ENCODE measurements at regions not wholly inside any gene's neighbourhood (a gene's known extent, or its start where the extent isn't known, plus 50 kb on each side); places are given as distances from the start of the nearest gene placed in this dataset.
"Not testable (repeated sequence)": the region's sequence is repeated elsewhere in the genome, so short reads cannot be mapped to it uniquely, and the experiment has no call there.

DNA sequence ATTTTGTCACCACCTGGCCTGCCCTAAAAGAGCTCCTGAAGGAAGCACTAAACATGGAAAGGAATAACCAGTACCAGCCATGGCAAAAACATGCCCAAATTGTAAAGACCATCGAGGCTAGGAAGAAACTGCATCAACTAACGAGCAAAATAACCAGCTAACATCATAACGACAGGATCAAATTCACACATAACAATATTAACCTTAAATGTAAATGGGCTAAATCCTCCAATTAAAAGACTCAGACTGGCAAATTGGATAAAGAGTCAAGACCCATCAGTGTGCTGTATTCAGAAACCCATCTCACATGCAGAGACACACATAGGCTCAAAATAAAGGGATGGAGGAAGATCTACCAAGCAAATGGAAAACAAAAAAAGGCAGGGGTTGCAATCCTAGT, 264.3 kb upstream of the XYLT1 start:
- DNase-seq (ENCODE audit: low spot score); intact Hi-C loops (cut with DNase I): not testable (repeated sequence)

DNA sequence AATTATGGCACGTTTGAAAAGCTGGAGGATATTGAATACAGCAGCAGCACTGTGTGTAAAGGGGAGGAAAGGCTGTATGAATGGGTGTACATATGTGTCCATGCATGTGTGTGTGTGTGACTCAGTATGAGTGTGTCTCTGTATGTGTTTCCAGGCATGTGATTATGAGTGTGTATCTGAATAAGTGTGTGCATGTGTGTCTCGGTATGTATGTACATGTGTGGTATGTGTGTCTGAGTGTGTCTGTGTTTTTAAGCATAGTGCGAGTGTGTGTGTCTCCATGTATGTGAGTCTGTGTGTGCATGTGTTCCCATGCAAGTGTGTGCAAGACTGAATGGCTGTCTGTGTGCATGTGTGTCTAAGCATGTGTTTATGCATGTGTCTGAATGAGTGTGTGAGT, 259.1 kb upstream of the XYLT1 start:
- intact Hi-C loops (cut with DNase I), result no loop called here
- no peak for DNase-seq (ENCODE audit: low spot score)

DNA sequence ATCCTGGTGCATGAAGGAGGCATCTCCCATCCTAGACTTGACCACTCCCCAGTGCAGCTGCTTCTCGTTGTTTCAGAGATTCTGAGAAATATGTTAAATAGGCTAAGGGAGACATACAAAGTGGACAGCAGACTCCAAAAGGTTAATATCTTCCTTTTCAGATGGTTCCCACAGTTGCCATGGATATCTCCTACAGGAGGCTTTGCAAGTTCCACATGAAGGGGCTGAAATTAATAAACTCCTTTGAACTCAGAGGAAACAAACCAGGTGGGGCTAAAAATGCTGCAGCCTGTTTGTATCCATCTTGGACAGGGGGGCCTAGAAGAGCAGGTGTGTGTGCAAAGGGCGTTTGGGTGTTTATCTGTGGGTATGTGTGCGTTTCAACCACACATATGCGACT, 257.4 kb upstream of the XYLT1 start:
- intact Hi-C loops (cut with DNase I), result no loop called here
- DNase-seq (ENCODE audit: low spot score), result no peak

DNA sequence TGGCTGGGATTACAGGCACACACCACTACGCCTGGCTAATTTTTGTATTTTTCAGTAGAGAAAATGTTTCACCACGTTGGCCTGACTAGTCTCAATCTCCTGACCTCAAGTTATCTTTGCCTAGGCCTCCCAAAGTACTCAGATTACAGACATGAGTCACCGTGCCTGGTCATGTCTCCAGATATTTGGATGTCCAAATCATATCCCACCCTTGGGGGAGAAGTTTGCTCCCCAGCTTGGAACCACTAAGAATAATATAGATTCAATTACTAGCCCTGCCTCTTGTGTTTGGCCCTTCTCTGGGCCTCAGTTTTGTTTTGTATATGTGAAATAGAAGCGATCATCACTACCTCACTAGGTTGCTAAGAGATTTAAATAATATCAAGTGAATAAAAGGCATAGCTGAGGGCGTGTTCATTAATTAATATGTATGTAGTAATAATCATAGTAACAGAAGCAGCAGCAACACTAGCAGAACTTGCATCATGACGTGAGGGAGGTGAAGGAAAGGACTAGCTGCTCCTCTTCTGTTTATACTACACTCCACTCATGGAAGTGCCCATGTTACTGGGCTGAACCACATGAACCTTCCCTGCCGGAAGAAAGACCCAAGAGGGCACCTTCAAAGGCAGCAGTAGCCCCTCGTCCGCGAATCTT, 253.6 kb upstream of the XYLT1 start:
- intact Hi-C loops (cut with DNase I), result no loop called here
- DNase-seq (ENCODE audit: low spot score), result no peak

DNA sequence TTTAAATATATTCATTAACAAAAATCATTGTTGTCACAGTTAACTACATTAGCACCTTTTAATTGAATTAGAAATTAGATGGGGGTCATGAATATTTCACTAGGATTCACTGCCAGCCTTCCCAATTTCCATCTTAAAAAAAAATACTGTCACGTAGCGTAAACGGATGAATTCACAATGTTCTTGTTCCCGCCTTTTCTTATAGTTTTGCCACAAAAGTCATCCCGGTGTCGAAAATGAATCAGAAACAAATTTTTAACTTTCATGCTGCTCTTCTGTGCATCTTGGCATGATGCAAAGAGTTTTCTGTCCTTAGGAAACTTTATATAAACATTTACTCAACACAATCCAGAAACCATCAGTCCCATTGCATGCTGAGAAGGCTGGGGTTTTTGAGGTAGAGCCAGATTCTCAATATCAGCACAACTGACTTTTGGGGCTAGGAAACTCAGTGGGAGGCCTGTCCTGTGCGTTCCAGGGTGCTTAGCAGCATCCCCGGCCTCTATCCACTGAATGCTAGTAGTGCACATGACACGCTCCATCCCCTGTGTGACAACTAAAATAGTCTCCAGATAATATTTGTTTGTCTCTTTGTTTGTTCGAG, 252.9 kb upstream of the XYLT1 start:
- intact Hi-C loops (cut with DNase I), result no loop called here
- no peak for DNase-seq (ENCODE audit: low spot score)

DNA sequence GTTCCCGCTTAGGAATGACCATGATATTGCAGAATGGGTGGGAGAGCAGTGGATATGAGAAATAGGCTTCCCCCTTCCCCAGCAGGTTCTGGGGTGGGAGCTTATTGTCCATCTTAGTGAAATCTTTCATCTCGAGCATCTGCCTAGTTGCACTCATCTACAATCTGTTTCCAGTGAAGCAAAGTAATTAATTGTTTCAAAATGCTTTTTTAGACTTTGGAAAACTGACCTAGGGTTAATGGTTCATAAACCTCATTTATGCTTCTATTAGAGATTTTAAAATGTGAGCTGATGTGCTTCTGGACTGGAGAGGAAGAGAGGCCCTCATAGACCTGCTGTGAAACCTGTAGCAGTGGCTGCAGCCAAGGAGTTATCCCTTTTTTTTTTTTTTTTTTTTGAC, 247.7 kb upstream of the XYLT1 start:
- intact Hi-C loops (cut with DNase I), result no loop called here
- no peak for DNase-seq (ENCODE audit: low spot score)

DNA sequence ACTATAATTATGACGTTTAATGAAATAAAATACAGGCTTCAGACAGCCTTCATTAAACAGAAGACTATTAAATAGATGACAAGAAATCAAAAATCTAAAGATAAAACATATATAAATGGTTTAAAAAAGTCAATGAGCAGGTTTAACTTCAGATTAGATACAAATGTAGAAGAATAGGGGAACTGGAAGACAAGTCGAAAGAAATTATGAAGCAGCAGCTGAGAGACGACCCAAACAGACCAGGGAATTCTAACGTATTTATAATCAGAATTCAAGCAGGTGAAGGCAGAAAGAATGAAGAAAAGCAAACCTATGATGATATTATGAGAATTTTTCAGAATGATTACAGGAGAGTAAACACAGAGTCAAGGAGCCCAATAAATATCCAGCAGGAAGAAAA, 235.1 kb upstream of the XYLT1 start:
- DNase-seq (ENCODE audit: low spot score), result no peak
- intact Hi-C loops (cut with DNase I), result no loop called here

DNA sequence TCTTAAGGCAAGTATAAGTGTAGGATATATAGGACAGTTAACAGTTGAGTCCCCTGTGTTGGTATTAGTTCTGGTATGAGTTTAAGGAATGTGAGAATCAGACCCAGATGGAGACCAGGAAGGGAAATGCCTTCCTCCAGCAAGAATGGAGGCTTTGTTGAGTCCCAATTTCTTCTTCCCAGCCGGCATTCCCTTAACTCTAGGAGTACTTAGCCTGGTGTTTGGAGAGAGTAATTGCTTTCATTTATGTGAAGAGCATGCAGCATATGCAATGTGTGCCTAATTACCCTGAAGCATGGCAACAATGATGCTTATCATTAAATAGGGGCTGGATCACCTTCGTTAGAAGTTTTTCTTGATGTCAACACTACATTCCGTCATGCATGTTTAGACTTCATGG, 225.9 kb upstream of the XYLT1 start:
- intact Hi-C loops (cut with DNase I), result no loop called here
- DNase-seq (ENCODE audit: low spot score), result no peak

DNA sequence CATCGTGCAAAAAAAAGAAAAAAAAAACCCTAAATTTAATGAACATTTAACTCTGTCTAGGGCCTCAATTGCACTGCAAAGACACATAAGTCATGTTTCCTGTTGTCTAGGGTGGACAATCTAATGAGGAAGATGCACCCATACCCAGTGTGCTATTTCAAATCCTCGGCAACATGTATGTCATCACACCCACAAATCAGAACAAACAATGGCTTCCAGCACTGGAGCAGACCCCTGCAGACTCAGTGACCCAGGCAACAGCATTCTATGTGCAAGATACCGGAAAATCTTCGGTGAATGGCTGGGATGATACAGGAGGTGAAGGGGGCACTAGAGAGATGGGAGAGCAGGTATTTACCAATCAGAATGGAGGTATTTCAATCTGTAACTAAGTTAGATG, 221.7 kb upstream of the XYLT1 start:
- DNase-seq (ENCODE audit: low spot score), result no peak
- intact Hi-C loops (cut with DNase I), result no loop called here

DNA sequence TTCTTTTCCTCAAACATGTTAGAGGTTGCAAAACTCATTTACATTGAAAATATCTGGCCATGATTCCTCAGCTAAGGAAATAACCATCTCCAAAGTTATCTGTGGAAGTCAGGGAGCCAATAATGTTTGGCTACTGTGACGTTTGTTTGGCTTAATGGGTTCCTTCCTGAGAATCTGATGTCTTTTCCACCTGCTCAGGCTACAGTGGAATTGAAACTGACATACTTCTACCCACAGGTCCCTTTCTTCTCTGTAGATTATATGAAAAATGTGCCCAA, 221.1 kb upstream of the XYLT1 start:
- intact Hi-C loops (cut with DNase I), result no loop called here
- no peak for DNase-seq (ENCODE audit: low spot score)

DNA sequence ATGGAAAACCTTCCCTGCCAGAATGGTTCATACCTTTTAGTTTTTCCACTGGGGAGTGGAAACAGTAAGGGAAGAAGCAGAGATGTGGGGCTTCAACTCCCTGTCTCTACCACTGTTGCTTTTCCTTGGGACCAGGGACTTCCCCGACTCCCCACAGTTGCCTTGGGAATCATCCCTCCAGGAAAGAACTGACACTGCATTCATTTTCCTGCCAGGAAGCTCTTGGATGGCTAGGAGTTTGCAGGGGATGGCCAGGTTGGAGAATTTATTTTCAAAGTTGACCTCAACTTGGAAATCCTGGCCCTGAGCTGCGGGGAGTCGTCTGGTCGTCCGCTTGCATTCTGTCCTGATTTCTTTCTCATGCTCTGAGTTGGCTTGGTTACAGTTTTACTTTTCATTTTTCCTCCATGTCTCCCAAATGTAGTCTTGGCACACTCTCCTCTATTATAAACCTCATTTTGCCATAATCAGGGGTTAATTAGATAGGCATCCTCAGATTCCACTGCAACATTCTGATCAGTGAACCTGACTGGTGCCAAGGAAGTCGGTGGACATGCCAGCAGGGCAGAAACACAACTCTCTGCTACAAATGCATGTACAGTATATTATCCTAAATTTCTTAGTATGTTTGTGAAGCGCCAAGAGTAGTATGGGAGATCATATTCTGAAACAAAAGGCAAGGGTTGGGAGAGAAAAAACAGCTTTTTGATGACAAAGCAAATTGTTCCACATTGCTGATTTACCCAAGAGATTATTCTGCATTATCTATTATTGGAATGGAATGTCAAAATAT, 220.5 kb upstream of the XYLT1 start:
- intact Hi-C loops (cut with DNase I), result no loop called here
- no peak for DNase-seq (ENCODE audit: low spot score)

DNA sequence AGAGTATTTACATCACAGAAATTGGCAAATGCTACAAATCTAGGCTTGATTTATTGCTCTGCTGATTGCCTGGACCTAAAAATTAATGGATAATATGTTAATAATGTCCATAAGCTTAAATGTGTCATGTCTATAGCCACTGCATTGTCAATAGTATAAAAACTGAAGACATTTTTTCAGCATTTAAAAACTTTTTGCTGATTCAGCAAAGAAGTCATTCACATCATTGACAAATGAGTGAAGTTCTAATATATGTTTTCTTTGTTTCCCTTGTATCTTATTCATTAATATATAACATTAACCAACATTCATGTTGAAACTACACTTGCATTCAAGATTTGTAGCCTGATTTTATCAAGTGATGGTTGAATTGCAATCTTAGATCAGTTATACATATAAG, 214.7 kb upstream of the XYLT1 start:
- no peak for DNase-seq (ENCODE audit: low spot score)
- intact Hi-C loops (cut with DNase I), result no loop called here

DNA sequence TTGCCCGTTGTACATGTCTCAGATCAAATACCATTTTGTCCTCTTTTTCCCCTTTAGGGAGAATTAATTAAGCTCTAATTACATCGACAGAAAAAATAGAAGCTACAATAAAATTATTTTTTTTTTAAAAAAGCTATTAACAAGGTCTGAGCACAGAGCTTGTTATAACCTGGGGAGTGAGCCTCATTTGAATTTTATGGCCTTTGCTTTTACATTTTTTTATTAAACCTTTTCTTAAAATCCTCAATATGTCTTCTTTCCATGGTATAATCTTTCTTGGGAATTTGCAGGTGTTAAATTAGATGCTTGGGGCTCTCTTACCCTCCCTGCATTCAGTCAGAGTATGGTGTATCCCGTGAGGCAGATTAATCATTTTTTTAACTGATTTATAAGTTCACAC, 212.5 kb upstream of the XYLT1 start:
- intact Hi-C loops (cut with DNase I), result loop anchor here in 1 of 2 donors (5.0 kb wide), 1 partner anchor 319 kb away; no protein-coding TSS in a partner anchor
- no peak for DNase-seq (ENCODE audit: low spot score)

DNA sequence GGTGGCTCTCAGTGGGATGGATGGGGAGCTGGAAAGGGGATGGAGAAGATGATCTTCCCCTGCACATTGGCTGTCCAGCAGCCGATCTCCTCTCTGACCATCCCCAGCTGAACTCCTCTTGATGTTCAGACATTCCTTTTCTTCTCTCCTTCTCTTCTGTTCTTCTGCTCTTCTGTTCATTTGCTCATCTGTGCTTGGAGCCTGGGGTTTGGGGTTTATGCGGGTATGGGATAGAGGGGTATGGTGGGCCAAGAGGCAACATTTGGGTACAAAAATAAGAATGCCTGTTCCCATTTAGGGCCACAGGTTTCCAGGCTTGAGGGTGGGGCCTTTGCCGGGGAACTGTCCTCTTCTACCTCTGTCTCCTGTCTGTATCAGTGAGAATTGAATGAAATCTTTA, 205.4 kb upstream of the XYLT1 start:
- intact Hi-C loops (cut with DNase I), result no loop called here
- no peak for DNase-seq (ENCODE audit: low spot score)

DNA sequence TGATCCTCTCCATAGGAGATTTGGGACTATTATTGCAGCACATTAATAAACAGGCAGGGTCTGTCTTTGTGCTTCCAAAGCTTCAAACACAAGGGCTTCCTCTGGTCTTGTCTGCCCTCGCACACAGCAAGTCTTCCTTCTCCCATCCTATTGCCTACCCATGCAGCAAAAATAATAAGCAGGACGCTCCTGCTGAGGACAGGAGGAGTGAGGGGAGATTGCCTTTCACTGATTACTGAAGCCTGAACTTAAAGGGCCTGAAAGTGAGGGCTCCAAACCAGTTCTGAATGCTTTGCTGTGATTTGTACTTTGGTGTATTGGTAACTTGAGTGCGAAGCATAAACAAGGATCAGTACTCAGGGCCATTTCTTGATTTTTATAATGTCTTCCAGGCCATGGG, 197.6 kb upstream of the XYLT1 start:
- intact Hi-C loops (cut with DNase I), result no loop called here
- DNase-seq (ENCODE audit: low spot score), result no peak

DNA sequence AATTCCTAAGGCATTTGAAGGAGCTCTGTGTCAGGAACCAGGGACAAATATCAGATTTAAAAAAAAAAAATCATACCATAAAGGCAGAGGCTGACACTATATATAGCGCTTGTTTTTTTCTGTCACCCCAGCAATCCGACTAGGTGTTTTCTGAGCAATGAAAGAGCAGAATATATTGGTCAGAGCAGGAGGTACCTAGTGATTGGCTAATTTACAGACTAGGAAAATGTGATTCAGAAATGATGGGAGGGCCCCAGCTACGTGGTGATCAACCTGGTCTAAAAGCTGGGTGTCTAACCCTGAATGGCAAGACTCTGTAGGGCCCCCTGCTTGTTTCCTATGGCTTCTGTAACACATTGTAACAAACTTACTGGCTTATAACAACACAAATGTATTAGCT, 195.5 kb upstream of the XYLT1 start:
- intact Hi-C loops (cut with DNase I), result no loop called here
- DNase-seq (ENCODE audit: low spot score), result no peak

DNA sequence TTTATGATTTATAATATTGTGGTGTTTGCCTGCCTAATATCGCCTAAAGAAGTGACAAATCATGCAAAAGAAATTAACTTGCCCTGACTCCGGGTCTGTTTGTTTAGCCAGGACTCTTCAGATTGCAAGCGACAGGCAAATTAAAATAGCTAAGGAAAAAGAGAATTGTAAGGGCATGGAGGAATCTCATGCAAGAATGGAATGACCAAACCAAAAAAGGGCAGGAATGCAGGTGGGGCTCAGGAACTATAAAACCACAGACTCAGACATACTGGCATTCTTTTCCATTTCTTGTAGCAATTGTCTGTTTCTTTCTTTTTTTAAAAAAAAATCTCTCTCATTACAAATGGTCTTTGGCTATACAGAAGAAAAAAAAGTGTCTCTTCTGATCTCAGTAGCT, 188.1 kb upstream of the XYLT1 start:
- no peak for DNase-seq (ENCODE audit: low spot score)
- intact Hi-C loops (cut with DNase I), result no loop called here

DNA sequence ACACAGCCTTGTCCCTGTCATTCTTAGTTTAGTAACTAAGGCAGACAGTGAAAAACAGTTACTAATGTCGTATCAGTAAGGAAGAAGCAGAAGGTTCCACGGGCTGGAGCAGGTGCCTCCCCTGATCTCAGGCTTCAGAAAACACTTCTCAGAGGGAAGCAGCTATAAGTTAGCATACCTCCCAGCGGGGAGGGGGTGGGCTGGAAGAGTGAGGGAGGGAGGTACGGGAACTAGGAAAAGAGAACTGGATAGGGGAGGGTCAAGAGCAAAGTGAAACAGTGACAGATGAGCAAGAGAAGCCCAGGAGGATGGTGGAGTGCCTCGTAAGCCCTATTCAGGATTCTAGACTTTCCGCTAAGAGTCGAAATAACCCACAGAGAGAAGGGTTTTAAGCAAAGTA, 186.3 kb upstream of the XYLT1 start:
- intact Hi-C loops (cut with DNase I), result no loop called here

DNA sequence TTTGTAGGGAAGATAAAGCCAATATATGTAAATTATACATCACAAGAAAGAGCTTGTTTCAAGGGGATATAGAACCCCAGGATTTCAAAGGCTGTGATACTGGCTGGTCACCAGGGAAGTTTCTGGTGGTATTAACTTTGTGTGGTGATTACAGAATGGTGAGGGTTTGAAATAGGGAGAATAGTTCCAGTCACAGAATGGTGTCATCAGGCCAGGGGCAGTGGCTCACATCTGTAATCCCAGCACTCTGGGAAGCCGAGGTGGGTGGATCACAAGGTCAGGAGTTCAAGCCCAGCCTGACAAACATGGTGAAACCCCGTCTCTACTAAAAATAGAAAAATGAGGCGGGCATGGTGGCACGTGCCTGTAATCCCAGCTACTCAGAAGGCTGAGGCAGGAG, 183.8 kb upstream of the XYLT1 start:
- intact Hi-C loops (cut with DNase I), result no loop called here
- no peak for DNase-seq (ENCODE audit: low spot score)

More for the DNA sequence above, 186.3 kb upstream of the XYLT1 start:
- DNase-seq (ENCODE audit: low spot score), result no peak

DNA sequence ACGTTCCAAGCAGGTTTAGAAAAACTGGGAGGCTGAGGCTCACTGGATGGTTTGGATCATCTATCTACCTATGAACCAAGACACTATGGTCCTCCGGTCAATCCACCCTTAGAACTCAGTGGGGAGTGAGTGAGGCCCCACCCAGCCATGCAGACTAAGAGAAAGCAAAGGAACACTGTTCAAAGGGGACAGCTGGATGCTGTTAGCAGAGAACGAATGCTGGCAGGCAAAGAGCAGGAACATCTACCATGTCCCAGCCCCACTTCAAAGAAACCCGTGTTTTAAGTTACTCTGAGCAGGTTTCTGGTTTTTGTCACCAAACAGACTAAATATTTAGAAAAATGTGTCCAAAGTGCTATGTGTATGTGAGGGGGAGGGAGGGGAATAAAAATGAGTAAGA, 183.4 kb upstream of the XYLT1 start:
- intact Hi-C loops (cut with DNase I), result no loop called here
- DNase-seq (ENCODE audit: low spot score), result no peak

Measured in posterior vena cava (tissue), 2 donors.